NCI-H2029 (cell line): ENCODE measurements at regions not wholly inside any gene's neighbourhood (a gene's known extent, or its start where the extent isn't known, plus 50 kb on each side); places are given as distances from the start of the nearest gene placed in this dataset.
"Not testable (repeated sequence)": the region's sequence is repeated elsewhere in the genome, so short reads cannot be mapped to it uniquely, and the experiment has no call there.

Source experiments
- DNase-seq: peaks from one replicate; lab custom pipeline; 2025; lab: John Stamatoyannopoulos, UW

DNA sequence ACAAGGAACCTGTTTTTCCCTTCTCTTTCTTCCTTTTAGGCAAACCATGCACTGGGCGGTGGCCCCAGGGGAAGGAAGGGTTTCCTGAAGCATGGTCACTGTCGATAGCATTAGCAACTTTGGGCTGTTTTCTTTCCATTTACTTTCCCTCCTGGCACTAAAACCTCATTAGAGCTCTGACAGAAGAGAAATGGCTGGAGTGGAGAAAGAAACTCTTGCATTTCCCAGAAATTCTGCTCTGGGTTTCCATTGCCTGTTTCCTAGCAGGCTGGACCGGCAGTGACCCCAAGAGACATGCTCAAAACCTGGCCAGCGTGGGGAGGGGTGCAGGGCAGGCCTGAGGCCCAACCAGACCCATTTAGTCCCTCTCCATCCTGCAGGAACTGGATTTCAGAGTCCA is 230.7 kb upstream of the CCL2 start:
- DNase-seq, result no peak

DNA sequence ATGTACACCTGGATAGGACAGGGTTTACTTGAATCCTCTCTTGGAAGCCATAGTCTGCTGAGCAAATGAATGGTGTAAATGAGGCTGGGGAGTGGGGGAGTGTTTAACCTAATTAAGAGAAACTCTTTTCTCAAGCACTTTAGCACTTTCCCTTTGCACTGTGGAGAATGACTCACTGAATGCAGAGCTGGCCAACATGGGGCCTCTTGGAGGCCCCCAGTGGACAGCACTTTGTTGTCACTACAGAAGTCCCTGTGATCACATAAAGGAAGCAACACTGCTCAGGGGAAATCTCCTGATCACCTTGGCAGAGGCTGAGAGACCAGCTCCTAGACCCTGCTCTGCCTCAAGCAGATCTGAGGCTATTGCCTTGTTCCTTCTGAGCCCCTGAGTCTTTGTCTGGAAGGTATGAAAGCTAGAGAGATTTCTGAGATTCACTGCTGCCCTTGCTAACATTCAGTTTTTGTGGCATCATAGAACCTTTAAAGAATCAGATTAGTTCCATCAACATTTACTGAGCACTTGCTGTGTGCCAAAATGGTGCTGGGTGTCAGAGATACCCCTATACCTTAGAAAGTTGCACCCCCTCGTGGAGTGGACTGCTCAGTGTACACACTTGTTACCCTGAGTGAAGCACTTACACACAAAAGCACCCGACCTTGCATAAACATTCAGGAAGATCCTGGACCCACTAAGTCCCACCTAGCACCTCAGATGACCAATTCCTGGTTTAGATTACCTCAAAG is 230.1 kb upstream of the CCL2 start:
- no peak for DNase-seq

DNA sequence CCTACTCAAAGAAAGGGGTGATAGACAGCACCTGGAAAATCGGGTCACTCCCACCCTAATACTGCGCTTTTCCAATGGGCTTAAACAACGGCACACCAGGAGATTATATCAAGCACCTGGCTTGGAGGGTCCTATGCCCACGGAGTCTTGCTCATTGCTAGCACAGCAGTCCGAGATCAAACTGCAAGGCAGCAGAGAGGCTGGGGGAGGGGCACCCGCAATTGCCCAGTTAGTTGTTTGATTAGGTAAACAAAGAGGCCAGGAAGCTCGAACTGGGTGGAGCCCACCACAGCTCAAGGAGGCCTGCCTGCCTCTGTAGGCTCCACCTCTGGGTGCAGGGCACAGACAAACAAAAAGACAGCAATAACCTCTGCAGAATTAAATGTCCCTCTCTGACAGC is 224.5 kb upstream of the CCL2 start:
- not testable (repeated sequence) for DNase-seq

DNA sequence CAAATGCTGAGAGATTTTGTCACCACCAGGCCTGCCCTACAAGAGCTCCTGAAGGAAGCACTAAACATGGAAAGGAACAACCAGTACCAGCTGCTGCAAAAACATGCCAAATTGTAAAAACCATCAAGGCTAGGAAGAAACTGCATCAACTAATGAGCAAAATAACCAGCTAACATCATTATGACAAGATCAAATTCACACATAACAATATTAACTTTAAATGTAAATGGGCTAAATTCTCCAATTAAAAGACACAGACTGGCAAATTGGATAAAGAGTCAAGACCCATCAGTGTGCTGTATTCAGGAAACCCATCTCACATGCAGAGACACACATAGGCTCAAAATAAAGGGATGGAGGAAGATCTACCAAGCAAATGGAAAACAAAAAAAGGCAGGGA is 222.8 kb upstream of the CCL2 start:
- DNase-seq, result not testable (repeated sequence)

DNA sequence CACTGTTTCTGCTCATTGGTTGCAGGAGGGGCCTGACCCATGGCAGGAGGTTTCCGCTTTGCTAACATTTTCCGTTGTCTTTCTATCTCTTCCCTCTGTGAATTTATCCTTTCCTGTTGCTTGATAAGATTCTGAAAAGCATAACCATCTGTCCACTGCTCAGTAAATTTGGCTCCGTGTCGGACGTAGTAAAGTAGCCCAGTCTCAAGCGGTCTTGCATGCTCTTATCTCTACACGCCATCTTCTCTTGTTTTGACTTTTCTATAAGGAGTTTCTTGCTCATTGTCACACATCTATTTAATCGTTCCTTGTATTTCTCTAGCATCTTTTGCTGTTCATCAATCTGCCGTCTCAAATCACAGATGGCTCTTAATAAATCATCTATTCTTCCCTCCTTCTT is 216.3 kb upstream of the CCL2 start:
- DNase-seq, result not testable (repeated sequence)

DNA sequence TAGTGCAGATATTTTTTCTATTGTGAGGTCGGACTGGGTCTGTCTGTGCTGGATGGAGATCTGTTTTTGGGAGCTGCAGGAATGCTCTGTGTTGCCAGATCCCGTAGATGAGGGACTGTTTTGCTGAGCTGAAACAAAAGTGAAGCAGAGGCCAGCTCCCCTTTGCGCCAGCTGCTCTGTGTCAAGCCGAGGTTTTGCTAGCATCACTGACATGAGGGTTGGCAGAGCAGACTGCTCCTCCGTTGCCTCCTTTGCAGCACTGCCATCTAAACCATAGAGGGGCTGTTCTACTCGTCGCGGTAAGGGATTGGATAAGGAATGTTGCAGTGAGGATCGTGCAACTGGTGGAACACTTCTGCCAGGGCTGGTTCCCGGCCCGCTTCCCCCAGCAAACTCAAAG is 215.9 kb upstream of the CCL2 start:
- not testable (repeated sequence) for DNase-seq

DNA sequence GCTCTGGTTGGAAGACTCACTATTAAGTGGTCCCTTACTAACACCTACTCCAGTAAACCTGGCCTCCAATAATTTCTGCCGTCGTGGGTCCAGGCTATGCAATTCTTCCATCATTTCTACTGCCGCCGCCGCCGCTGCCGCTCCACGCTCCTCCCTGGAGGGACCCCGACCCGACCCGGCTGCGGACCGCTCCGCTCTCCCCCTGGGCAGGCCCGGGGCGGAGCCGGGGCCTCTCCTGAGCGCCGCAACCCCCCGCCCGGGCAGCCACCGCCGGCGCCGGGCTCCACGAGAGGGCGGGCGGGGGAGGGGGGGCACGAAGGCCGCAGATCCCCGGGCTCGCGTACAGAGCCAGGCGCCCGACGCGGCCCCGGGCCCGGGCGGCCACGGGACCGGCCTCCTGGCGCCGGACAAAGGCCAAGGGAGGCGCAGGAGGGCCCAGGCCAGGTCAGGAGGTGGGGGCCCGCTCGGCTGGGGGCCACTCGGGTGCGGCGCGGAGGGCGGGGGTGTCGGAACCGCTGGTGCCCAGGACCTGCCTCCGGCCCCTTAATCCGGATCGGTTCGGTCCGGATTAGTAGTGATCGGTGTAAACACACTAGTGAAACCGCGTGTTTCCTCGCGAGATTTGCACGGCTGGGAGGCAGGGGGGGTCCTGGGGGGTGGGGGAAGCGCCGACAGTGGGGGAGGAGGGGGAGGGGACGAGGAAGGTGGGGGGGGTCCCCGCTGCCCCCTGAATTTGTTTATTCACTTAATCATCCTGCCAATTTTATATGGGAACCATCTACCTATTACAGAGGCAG is 215.1 kb upstream of the CCL2 start:
- not testable (repeated sequence) for DNase-seq

DNA sequence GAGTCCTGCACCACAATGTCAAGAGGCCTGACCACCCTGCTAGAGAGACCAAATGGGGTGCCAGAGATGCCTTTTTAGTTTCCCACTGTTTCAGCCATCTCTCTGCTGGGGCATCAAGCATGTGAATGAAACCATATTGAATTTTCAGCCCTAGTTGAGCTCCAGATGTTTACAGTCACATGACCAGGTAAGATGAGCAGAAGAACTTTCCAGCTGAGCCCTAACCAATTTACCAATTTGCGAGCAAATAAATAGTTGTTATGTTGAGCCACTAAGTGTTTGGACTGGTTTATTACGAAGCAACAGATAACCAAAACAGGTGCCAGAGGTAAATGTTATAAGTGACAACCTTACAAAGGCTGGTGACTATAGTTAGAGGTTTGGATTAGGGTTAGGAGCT is 209.1 kb upstream of the CCL2 start:
- DNase-seq, result no peak

DNA sequence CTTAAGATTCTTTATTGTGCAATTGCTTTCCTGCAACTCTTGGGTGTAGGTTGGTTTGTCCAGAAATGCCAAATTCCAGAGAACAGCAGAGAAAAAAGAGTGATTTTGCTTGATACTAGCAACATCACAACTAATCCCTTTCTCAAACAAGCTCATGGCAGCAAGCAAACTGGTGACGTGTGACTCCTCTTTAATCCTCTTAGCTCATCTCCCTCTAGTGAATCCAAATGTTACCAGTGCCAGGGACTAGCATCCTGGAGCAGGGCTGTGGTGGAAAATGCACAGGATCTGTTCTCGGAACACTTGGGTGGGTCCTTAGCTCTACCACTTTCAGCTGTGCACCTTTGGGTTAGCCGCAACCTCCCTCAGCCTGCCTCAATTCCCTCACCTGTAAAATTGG is 204.0 kb upstream of the CCL2 start:
- DNase-seq, result no peak

DNA sequence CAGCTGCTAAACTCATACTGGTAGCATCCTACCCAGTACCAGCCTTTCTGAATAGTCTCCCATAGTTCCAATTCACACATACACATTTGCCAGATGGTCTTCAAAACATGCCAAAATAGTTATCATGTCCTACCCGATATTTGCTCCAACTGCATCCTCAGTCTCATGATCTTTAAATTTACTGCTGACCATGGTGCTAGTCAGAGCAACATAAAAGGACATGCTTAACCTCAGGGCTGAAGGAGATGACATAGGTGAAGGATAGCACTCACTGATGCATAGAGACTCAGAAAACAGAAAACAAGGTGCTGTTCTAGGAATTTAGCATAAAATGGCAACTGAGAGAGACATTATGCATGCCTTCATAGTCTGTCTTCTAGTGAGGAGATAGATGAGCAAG is 200.6 kb upstream of the CCL2 start:
- DNase-seq, result no peak

DNA sequence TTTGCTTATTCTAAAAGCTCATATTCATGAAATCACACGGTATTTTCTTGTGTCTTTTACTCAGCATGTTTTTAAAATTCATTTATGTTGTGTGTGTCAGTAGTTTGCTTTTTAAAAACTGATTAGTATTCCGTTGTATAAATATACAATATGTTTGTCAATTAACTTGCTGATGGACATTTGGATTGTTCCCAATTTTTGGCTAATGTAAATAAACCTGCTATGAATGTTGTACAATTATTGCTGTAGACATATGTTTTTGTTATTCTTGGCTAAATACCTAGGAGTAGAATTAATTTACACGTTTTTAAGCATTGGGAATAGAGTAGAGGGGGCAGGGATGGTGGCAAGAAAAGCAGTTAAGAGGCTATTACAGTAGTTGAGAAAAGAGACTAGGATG is 199.5 kb upstream of the CCL2 start:
- no peak for DNase-seq

DNA sequence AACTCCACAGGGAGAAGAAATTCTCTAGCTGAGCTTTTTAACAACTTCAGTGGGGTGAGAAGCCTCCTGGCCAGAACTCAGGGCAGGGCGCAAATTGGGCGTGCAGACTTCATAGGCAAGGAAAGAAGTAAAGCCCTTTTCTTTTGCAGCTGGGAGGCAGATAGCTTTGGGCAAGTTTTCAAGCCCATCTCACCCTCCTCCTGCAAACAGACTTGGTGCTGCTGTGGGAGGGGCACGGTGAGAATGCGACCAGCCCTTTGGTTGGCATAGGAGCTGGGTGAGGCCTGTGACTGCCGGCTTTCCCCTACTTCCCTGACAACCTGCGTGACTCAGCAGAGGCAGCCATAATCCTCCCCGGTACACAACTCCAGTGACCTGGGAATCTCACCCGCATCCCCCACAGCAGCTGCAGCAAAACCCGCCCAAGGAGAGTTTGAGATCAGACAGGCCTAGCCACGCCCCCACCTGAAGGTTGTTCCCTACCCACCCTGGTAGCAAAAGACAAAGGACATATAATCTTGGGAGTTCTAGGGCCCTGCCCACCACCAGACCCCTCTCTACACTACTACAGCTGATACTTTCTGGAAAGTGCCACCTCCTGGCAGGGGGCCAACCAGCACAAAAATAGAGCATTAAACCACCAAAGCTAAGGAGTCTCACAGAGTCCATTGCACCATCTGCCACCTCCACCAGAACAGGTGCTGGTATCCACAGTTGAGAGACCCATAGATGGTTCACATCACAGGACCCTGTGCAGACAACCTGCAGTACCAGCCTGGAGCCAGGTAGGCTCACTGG is 195.5 kb upstream of the CCL2 start:
- DNase-seq, result no peak

DNA sequence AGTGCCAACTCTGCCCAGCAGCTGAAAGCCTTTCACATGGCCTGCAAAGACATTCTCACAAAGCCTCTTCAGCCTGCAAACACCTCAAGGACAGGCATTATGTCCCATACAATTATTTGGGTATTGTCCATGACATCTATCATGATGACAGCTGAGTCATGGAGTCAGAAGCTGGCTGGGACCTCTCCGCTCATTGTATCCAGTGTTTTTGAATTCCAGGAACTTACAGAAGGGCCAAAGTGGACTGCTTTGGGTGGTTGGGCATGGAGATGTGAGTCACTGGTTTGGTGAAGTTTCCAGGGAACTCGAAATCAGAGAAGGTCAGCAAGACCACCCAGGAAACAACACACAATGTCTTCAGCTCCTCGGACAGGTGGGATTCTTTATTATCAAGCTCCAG is 188.6 kb upstream of the CCL2 start:
- DNase-seq, result no peak

DNA sequence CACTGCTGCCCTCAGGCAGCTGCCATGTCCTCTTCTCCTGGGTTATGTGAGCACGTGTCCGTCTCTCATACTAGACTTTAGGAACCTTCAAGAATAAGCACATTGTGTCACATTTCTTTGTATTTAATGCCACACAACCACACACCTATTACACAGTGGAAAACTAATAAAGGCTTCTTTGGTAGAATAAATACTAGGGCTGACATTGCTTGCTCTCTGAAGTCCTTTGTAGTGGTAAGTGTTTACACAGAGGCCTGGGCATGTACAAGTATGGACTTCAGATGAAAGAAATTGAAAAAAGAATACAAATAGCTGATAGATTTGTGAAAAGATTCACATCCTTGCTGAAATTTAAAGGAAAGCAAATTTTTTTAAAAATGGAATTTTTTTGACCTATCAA is 188.1 kb upstream of the CCL2 start:
- peak; percentile 62 for DNase-seq

DNA sequence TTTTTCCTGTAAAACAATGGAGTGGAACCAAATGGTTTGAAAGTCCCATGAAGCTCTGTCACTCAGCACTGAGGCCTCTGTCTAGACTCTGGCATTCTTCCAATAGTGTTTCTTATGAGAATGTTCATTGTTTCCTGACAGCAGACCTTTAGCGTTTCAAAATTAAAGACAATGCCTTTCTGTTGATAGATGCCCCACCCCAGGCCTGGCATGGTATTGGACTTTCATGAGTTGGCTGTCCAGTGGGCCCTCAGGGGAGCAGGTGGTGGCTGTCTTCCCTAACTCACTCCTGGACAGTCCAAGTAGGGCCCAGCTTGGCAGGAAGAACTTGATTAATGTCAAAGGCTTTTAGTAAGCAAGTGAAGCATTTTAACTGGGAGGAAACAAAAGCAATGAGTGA is 186.5 kb upstream of the CCL2 start:
- DNase-seq, result no peak

DNA sequence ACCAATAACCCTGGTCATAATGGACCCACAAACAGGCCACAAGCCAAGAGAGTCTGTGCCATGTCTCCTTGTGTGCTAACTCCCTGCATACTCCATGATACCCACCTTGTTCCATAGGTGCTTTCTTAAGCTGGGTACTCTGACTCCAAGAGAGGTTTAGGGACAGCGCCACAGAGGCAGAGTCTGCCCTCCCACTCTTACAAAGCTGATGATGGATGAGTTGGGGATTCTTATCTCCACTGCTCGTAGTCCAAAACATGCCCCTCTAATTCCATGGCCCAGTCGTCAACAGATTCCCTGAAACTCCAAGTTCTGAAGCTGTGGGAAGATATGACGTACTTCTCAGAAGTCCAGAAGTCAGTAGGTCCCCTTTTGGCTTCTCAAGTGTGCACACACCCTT is 184.4 kb upstream of the CCL2 start:
- no peak for DNase-seq

DNA sequence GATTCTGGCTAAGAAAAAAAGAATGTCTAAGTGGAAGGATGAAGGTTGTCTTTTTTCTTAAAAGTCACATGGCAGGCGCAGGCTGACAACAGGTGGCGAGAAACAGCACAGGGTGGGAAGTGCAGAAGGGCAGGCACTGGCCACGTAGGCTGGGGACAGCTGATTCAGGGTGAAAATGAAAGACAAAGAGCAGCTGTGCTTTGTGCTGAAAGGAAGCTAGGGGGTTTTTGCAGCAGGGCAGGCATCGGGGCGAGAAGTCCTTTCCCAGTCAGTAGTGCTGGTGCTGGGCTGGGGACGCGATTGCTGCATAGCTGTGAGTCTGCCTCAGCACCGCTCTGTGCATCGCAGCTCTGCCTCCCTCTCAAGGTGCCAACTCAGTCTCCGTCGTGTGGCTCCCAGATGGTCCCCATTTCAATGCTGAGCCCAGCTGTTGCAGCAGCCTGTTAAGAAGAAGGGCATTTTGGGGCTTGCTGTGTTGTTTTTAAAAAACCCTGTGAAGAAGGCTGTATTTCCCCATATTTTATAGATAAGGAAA is 183.1 kb upstream of the CCL2 start:
- DNase-seq, result no peak

DNA sequence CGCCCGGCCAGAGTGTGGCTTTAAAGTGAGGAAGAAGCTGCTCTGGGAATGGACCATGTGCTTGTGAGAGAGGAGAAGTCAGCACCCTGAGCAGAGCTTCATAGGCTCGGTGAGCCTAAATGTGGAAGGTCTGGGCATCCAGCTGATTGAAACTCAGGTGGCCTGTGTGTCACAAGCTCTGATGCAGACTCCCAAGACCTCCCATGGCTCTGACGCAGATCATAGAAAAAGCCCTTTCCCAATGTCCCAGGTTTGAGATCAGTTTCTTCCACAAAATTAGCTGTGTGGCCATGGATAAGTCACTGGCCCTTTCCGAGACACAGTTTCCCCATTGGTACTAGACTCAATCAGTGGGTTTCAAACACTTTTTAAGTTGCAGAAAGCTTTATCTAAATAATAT is 180.0 kb upstream of the CCL2 start:
- DNase-seq, result no peak

DNA sequence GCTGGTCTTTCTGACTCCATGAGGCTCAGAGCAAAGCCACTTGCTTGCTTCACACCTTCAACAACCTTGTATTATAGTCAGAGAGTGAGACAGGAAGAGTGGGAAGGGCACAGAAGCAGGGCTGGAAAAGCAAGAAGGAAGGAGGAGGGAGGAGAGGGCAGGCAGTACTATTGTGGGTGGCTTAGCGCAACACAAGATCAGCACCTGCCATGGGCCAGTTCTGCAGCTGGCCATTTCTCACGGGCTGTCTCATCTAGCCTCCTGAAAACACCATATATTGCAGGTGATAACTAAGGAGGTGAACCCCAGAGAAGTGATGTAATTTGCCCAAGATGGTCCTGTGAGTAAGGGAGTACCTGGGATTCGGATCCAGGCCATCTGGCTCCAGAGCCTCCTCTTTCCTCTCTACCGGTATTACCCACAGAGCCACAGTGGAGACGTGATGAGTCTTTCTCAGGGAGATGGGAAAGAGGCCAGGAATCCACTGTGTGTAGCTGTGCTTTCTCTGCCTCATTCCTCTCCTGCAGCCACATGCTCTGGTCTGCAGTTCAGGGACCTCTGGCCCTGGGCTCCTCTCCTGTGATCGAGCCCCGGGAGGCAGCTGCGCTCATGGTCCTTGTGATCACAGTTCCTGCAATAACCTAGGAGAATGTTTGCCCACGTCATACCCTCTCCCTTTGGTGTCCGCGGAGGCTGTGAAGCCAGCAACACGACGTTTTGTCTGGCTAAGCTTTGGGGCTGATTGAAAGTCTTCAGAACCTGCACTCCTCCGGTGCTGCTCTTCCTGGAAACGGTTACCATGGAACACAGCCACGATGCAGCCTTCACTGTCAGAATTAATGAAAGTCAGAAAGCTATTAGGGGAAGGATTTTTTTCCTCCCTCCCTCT is 178.1 kb upstream of the CCL2 start:
- no peak for DNase-seq

DNA sequence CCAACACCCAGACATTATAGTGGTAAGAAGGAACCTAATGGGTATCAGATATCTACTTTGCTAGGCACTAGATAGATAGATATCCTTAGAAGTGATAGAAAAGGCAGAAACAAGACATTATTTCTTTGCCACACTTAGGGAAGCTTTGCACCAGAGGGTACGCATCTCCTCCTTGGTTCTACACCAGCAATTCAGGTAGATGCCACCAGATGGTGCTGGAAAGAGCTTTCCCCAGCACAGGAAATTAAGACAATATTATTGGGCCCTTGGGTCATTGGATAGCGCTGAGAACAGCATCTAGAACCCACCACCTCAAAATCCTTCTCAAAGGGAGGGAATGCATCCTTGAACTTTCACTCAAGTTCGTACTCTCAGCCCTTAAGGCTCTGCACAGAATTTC is 173.8 kb upstream of the CCL2 start:
- DNase-seq, result no peak

DNA sequence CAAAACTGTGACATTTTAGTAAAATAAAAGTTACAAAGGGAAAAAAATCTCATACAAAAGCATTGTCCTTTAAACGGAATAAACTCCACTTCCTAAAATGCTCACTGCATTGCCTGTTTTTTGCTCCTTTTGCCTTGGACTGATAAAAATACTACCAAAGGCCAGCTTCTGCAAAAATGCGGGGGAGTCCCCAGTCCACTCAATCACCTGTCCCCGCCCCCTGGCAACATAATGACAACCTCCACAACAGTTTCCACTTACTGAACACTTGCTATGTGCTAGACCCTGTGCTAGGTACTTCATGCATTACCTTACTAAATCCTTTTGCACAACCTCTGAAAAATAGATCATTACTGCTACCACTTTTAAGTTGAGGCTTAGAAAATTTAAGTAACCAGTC is 172.7 kb upstream of the CCL2 start:
- no peak for DNase-seq

DNA sequence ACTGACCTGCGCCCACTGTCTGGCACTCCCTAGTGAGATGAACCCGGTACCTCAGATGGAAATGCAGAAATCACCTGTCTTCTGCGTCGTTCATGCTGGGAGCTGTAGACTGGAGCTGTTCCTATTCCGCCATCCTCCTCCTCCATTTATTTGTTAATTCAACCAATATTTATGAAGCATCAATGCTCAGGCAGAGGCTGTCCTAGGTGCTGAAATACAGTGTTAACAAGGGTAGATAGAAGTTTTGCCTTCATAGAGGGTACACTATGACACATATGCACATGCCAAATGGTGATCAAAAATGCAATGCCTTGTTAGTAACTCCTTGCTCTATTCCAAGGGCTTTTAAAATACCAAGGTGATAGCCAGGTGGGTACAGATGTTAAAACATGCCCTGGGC is 166.0 kb upstream of the CCL2 start:
- not testable (repeated sequence) for DNase-seq
